Esophagus muscularis mucosa (tissue), 4 donors: ENCODE measurements at regions not wholly inside any gene's neighbourhood (a gene's known extent, or its start where the extent isn't known, plus 50 kb on each side); places are given as distances from the start of the nearest gene placed in this dataset.
A peak's percentile ranks its signal among the peaks of the same experiment; 100 is the strongest.
"Not testable (repeated sequence)": the region's sequence is repeated elsewhere in the genome, so short reads cannot be mapped to it uniquely, and the experiment has no call there.

Source experiments
- DNase-seq: peaks from one replicate; pipeline ENCODE4 v3.0.0-alpha.2; 2017; ENCODE audit errors: extremely low spot score
- H3K27ac ChIP-seq, 4 donors: fragments of 200-600 bp; sonication (generic); replicated peaks in 1 of 4; 1 replicate in 3 of 4; 2 replicates in 1 of 4; pipeline ENCODE4 v1.5.1; 2016 to 2019; ENCODE audit warnings: mild to moderate bottlenecking in 1 of 4
- H3K27me3 ChIP-seq, 4 donors: fragments of 200-600 bp; sonication (generic); one replicate each; pipeline versions ENCODE4 v1.5.1 to v1.6.0; 2016 to 2019
- H3K36me3 ChIP-seq, 4 donors: fragments of 200-600 bp; sonication (generic); one replicate each; pipeline ENCODE4 v1.5.1; 2016 to 2019
- H3K4me1 ChIP-seq, 4 donors: fragments of 200-600 bp; sonication (generic); one replicate each; pipeline ENCODE4 v1.5.1; 2016 to 2019
- H3K4me3 ChIP-seq, 4 donors: fragments of 200-600 bp; sonication (generic); 1 replicate in 2 of 4; 2 replicates in 2 of 4; pipeline ENCODE4 v1.5.1; 2016 to 2019; ENCODE audit warnings: mild to moderate bottlenecking in 4 of 4, moderate library complexity in 1 of 4
- H3K9me3 ChIP-seq, 4 donors: fragments of 200-600 bp; sonication (generic); 1 replicate in 3 of 4; 2 replicates in 1 of 4; pipeline ENCODE4 v1.5.1; 2016 to 2019
- EP300 ChIP-seq: sonication (generic); formaldehyde crosslinking; IDR thresholded peaks from one replicate; pipeline ENCODE4 v1.6.1; 2017; ENCODE audit warnings: antibody characterized with exemption
- POLR2A ChIP-seq: fragments of 450-650 bp; IDR thresholded peaks from one replicate; pipeline ENCODE4 v1.6.1; 2017; ENCODE audit warnings: antibody characterized with exemption, moderate library complexity, mild to moderate bottlenecking, low read depth
- POLR2AphosphoS5 ChIP-seq, 2 donors: sonication (generic); formaldehyde crosslinking; IDR thresholded peaks; one replicate each; pipeline ENCODE4 v1.6.1; 2017; ENCODE audit warnings: antibody characterized with exemption in 2 of 2
- WGBS: methylation state at CpG from one replicate; pipeline ENCODE4 v1.1.5; 2018; 5-methylcytosine and 5-hydroxymethylcytosine counted together
- intact Hi-C: fragments of 100-400 bp; cut with DNase I; formaldehyde crosslinking; loops from one replicate; pipeline ENCODE4 v1.15.1; 2023
- TF ChIP-seq, protein P1 (sequence below), 3 experiments: fragments of 200-600 bp in 2 of 3; fragments of 450-650 bp in 1 of 3; sonication (generic) in 2 of 3; IDR thresholded peaks; one replicate each; pipeline ENCODE4 v1.5.1; 2017 to 2019; ENCODE audit warnings: antibody characterized with exemption in 3 of 3, mild to moderate bottlenecking in 2 of 3, moderate library complexity in 1 of 3

DNA sequence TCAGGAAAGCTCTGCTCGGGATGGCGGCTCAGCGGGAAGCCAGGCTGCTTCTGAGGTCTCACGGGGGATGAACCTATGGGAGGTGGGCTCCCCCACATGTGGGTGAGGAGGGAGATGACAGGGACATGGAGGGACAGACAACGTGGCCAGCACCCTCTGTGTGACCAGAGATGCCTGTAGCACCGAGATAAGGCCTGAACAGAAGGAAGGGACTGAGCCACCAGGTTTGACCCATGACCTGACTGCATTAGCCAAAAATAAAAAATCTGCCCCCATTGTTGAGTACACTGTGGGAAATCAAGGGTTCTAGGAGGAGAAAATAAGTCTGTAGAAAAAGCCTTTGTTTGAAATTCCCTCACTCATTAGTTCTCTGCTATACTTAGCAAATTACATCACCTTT, 105.7 kb downstream of the RNASET2 start:
- H3K27ac ChIP-seq, result no peak overlapping the region
- no peak for DNase-seq
- intact Hi-C loops, result no loop called here
- no peak overlapping the region for H3K4me3 ChIP-seq
- no peak for TF ChIP-seq POLR2AphosphoS5 (IDR thresholded peaks at IDR 0.05)
- TF ChIP-seq, protein P1, sequence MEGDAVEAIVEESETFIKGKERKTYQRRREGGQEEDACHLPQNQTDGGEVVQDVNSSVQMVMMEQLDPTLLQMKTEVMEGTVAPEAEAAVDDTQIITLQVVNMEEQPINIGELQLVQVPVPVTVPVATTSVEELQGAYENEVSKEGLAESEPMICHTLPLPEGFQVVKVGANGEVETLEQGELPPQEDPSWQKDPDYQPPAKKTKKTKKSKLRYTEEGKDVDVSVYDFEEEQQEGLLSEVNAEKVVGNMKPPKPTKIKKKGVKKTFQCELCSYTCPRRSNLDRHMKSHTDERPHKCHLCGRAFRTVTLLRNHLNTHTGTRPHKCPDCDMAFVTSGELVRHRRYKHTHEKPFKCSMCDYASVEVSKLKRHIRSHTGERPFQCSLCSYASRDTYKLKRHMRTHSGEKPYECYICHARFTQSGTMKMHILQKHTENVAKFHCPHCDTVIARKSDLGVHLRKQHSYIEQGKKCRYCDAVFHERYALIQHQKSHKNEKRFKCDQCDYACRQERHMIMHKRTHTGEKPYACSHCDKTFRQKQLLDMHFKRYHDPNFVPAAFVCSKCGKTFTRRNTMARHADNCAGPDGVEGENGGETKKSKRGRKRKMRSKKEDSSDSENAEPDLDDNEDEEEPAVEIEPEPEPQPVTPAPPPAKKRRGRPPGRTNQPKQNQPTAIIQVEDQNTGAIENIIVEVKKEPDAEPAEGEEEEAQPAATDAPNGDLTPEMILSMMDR (IDR thresholded peaks at IDR 0.05), result no peak
- no peak for TF ChIP-seq POLR2A
- no peak for TF ChIP-seq EP300
- H3K27me3 ChIP-seq, result no peaks in the 10 kb centered on the region
- no peaks in the 10 kb centered on the region for H3K4me1 ChIP-seq
- H3K9me3 ChIP-seq, result peaks cover 0 to 9% (median 4%) of the 10 kb centered on the region in 4 donors
- H3K36me3 ChIP-seq, result no peaks in the 10 kb centered on the region
- WGBS, result 77% methylated on average over 6 of the region's 6 CpGs

- TF ChIP-seq POLR2AphosphoS5 (IDR thresholded peaks at IDR 0.05), result no peak
- TF ChIP-seq, protein P1 (IDR thresholded peaks at IDR 0.05), result no peak
- no peak for TF ChIP-seq EP300
- TF ChIP-seq POLR2A, result no peak
These were observed 106.6 kb downstream of the RNASET2 start for GRCh38 chr6:166849749-166850183.

GRCh38 chr6:166848979-166849748, 107.2 kb downstream of the RNASET2 start:
- Histone ChIP-seq H3K27me3 (no peaks in the 10 kb centered on the region), H3K9me3 (peaks cover 0 to 9% (median 4%) of the 10 kb centered on the region in 4 donors), H3K27ac (no peak overlapping the region), H3K4me3 (no peak overlapping the region), H3K4me1 (no peaks in the 10 kb centered on the region), H3K36me3 (no peaks in the 10 kb centered on the region)
- peak; percentile 83 for DNase-seq
- intact Hi-C loops, result no loop called here
- no peak for TF ChIP-seq POLR2A
- TF ChIP-seq, protein P1 (IDR thresholded peaks at IDR 0.05), result no peak
- WGBS, result 95% methylated on average over 20 of the region's 20 CpGs

More at GRCh38 chr6:166849749-166850183, 106.6 kb downstream of the RNASET2 start:
- intact Hi-C loops, result no loop called here
- H3K27ac ChIP-seq, result no peak overlapping the region
- H3K9me3 ChIP-seq, result peaks cover 0 to 9% (median 4%) of the 10 kb centered on the region in 4 donors
- 95% methylated on average over 15 of the region's 15 CpGs for WGBS
- H3K4me3 ChIP-seq, result no peak overlapping the region
- no peaks in the 10 kb centered on the region for H3K4me1 ChIP-seq
- H3K27me3 ChIP-seq, result no peaks in the 10 kb centered on the region
- DNase-seq, result peak; percentile 72
- H3K36me3 ChIP-seq, result no peaks in the 10 kb centered on the region

GRCh38 chr6:166846446-166847142, 109.8 kb downstream of the RNASET2 start:
- H3K4me1 ChIP-seq, H3K9me3 ChIP-seq, DNase-seq, H3K4me3 ChIP-seq, H3K27ac ChIP-seq, H3K27me3 ChIP-seq, H3K36me3 ChIP-seq, intact Hi-C loops: not testable (repeated sequence)
- WGBS, result 44% methylated on average over 3 of the region's 3 CpGs

DNA sequence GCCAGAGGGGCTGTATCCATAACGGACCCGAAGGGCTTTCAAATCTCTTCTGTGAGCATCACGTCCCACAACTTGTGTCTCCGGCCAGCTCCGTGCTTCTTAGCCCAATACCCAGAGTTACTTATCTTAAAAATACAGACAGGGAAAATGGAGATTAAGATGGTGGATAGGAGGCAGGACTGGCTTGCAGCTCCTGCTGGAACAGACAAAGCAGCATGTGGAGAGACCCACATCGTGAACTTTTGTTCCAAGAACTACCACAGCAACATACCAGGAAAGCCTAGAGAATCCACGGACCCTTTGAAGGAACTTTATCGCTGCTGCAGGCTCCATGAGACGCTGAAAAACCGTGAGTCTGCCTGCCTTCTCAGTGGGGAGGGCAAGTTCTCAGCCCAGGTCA, 113.7 kb downstream of the RNASET2 start:
- Histone ChIP-seq H3K4me3 (no peak overlapping the region), H3K36me3 (no peaks in the 10 kb centered on the region), H3K9me3 (peaks cover 0 to 9% (median 4%) of the 10 kb centered on the region in 4 donors), H3K4me1 (peaks cover 0 to 6% (median 3%) of the 10 kb centered on the region in 4 donors), H3K27me3 (no peaks in the 10 kb centered on the region), H3K27ac (no peak overlapping the region)
- 88% methylated on average over 10 of the region's 10 CpGs for WGBS
- intact Hi-C loops, result no loop called here
- TF ChIP-seq POLR2AphosphoS5 (IDR thresholded peaks at IDR 0.05) (no peak), EP300 (no peak), POLR2A (no peak)
- TF ChIP-seq, protein P1 (IDR thresholded peaks at IDR 0.05), result no peak
- DNase-seq, result no peak
